GM12801 (cell line): ENCODE measurements at regions not wholly inside any gene's neighbourhood (a gene's known extent, or its start where the extent isn't known, plus 50 kb on each side); places are given as distances from the start of the nearest gene placed in this dataset.

ENCODE experiments used
- TF ChIP-seq, protein P1 (sequence below): IDR thresholded peaks from one replicate; pipeline ENCODE4 v1.5.1; 2011; ENCODE audit warnings: control low read depth; ENCODE audit not compliant: insufficient read length; ENCODE audit errors: extremely low read depth

DNA sequence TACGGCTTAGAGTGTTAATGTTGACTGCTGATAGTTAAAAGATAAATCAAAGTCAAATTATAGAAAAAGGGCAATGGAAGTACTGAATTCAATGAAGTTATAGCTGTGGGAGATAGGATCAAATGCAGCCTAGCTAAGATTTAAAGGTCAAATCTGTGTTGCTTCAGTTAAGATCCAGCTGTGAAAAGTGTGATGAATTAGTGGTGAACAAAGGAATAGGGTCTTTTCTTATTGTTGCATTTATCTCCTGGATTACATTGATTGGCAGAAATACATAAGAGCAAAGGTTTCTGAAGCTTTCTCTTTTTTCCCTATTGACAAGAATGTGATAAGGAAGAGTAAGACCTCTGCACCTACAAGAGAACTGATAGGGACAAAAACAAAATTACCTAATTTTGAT is 1234.6 kb upstream of the ADGRL2 start:
- TF ChIP-seq, protein P1, sequence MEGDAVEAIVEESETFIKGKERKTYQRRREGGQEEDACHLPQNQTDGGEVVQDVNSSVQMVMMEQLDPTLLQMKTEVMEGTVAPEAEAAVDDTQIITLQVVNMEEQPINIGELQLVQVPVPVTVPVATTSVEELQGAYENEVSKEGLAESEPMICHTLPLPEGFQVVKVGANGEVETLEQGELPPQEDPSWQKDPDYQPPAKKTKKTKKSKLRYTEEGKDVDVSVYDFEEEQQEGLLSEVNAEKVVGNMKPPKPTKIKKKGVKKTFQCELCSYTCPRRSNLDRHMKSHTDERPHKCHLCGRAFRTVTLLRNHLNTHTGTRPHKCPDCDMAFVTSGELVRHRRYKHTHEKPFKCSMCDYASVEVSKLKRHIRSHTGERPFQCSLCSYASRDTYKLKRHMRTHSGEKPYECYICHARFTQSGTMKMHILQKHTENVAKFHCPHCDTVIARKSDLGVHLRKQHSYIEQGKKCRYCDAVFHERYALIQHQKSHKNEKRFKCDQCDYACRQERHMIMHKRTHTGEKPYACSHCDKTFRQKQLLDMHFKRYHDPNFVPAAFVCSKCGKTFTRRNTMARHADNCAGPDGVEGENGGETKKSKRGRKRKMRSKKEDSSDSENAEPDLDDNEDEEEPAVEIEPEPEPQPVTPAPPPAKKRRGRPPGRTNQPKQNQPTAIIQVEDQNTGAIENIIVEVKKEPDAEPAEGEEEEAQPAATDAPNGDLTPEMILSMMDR, result no peak

DNA sequence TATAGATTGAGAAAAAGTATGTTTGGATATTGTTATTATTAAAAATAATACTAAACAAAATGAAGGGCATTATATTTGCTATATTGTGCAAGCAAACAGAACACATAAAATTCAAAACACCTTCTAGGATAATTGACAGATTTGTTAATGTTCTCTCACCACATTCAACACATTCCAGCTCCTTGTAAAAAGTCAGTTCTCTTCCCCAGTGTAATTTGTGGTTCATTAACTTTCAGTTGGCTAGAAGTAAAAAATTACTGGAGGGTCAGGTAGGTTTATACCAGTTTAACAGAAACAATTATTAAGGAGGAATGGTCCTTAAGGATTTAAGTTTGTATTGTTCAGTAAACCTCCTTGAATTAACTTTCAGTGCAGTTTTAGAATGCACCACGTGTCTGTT is 1235.3 kb upstream of the ADGRL2 start:
- TF ChIP-seq, protein P1, result no peak

DNA sequence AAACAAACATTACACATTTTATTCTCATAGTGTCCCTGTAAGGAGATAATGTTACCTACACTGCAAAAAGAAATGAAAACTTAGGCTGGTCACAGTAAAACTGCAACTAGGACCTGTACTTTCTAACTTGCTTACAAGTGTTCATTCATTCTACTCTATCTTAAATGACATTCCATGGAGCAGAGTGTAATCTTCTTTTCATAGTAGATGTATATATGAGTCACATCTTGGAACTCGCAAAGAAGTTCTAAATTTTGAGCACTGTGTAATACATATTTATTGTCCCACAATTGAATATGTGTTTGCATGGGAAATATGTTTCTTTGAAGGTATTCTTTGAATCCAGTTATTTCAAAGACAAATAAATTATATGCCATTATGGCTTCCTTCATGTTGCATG is 1258.5 kb upstream of the ADGRL2 start:
- TF ChIP-seq, protein P1, result no peak

DNA sequence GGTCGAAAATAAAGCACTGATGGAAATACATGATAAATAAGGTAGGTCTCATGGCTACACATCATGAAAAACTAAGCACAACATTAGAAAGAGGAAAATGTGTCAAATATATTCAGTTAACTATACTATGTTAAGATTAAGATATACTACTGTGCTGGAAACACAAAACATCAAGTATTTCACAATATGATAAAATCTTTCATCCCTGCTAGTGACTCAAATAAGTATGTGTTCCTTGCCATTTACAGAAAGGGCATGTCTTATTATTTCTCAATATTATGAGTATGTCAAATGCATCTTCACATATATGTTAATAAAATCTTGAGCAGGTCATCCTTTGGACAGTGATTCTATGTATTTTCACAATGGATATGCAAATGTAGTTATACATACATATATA is 1260.1 kb upstream of the ADGRL2 start:
- TF ChIP-seq, protein P1, result no peak

DNA sequence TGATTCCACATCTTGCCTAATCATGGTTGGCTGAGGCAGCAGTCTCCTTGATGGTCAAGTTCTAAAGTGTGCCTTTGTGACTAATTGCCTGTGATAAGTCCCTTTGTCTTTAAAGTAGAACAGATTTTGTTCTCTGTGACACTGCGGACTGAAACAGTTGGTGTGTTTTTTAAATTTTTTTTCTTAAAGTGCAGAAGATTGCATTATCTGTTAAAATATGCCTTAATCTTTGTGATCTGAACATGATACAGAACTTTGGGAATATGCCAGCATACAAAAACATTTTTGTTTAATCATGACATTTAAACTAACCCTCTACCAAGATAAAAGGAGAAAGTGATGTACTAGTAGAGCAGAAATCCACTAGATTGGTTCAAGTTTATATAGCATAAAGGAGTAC is 1260.6 kb upstream of the ADGRL2 start:
- TF ChIP-seq, protein P1, result no peak

DNA sequence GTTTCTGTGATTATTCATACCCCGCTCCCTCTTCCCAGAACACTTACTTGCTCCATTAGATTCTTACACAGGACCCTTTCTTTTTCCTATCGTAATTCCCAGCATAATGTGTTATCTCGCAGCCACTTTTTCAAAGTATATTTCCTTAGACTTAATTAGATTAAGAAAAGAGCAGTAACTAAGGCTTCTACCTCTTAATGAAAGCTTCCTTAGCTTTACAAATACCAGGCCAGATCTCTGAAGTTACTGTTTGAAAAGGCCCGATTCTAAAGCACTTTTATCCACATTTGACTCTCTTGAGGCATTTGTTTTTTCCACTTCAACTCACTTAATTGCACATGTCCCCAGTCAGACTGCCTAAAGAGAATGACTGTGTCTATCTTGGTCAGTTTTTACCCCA is 1264.3 kb upstream of the ADGRL2 start:
- TF ChIP-seq, protein P1, result no peak

DNA sequence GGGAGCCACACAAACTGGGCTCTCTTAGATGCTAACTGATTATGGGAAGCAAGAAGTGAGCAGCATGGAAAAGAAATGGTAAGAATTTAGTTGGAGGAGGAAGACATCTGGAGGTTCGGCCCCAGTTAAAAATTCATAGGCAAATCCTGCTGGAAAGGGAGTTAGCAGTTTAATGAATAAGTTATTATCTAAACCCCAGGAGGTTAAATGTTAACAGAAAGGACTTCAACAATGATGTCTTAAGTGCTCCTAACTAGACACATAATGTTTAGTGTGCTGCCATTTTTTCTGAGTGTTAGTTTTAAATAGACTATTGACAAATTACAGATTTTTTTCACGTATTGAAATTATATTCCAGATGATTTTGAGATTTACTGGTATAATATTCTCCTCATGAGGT is 1265.3 kb upstream of the ADGRL2 start:
- TF ChIP-seq, protein P1, result no peak
